ENCODE measurements at regions not wholly inside any gene's neighbourhood (a gene's known extent, or its start where the extent isn't known, plus 50 kb on each side); places are given as distances from the start of the nearest gene placed in this dataset.

GRCh38 chr4:38365261-38365660, 298.7 kb upstream of the KLF3 start:
- Histone ChIP-seq H3K4me3 (replicated peaks; ENCODE audit: insufficient read depth, low read length) (no peak overlapping the region), H3K27me3 (ENCODE audit: insufficient read depth, poor library complexity, severe bottlenecking) (no peaks in the 10 kb centered on the region), H3K27ac (replicated peaks) (no peak overlapping the region)
- no peak for TF ChIP-seq POLR2AphosphoS5 (IDR thresholded peaks at IDR 0.05; ENCODE audit: low read depth)
- no peak for DNase-seq (ENCODE audit: low read depth in 1 of 2, low spot score in 1 of 2)

GRCh38 chr4:38365748-38366310, 298.2 kb upstream of the KLF3 start:
- no peak for DNase-seq (ENCODE audit: low read depth in 1 of 2, low spot score in 1 of 2)
- no peaks in the 10 kb centered on the region for H3K27me3 ChIP-seq (ENCODE audit: insufficient read depth, poor library complexity, severe bottlenecking)
- TF ChIP-seq GABPA (IDR thresholded peaks at IDR 0.05; ENCODE audit: low read depth) = no peak
- no peak for TF ChIP-seq REST (IDR thresholded peaks at IDR 0.05; ENCODE audit: insufficient replicate concordance, low read depth)
- no peak for TF ChIP-seq CTCF (IDR thresholded peaks at IDR 0.05; ENCODE audit: insufficient read depth, low read length)
- TF ChIP-seq POLR2AphosphoS5 (IDR thresholded peaks at IDR 0.05; ENCODE audit: low read depth) = no peak
- TF ChIP-seq SPI1 (IDR thresholded peaks at IDR 0.05; ENCODE audit: borderline replicate concordance, low read depth) = no peak
- no peak overlapping the region for H3K27ac ChIP-seq (replicated peaks)
- H3K4me3 ChIP-seq (replicated peaks; ENCODE audit: insufficient read depth, low read length) = no peak overlapping the region

GRCh38 chr4:38366456-38366855, 297.5 kb upstream of the KLF3 start:
- Histone ChIP-seq H3K4me3 (replicated peaks; ENCODE audit: insufficient read depth, low read length) (no peak overlapping the region), H3K27ac (replicated peaks) (no peak overlapping the region), H3K27me3 (ENCODE audit: insufficient read depth, poor library complexity, severe bottlenecking) (no peaks in the 10 kb centered on the region)
- no peak for DNase-seq (ENCODE audit: low read depth in 1 of 2, low spot score in 1 of 2)
- no peak for TF ChIP-seq GABPA (IDR thresholded peaks at IDR 0.05; ENCODE audit: low read depth)
- TF ChIP-seq REST (IDR thresholded peaks at IDR 0.05; ENCODE audit: insufficient replicate concordance, low read depth) = no peak
- no peak for TF ChIP-seq POLR2AphosphoS5 (IDR thresholded peaks at IDR 0.05; ENCODE audit: low read depth)
- no peak for TF ChIP-seq SPI1 (IDR thresholded peaks at IDR 0.05; ENCODE audit: borderline replicate concordance, low read depth)
- TF ChIP-seq CTCF (IDR thresholded peaks at IDR 0.05; ENCODE audit: insufficient read depth, low read length) = no peak

GRCh38 chr4:38366997-38367396, 297.0 kb upstream of the KLF3 start:
- Histone ChIP-seq H3K4me3 (replicated peaks; ENCODE audit: insufficient read depth, low read length) (no peak overlapping the region), H3K27me3 (ENCODE audit: insufficient read depth, poor library complexity, severe bottlenecking) (no peaks in the 10 kb centered on the region), H3K27ac (replicated peaks) (no peak overlapping the region)
- TF ChIP-seq SPI1 (IDR thresholded peaks at IDR 0.05; ENCODE audit: borderline replicate concordance, low read depth) = no peak
- no peak for TF ChIP-seq CTCF (IDR thresholded peaks at IDR 0.05; ENCODE audit: insufficient read depth, low read length)
- no peak for TF ChIP-seq REST (IDR thresholded peaks at IDR 0.05; ENCODE audit: insufficient replicate concordance, low read depth)
- TF ChIP-seq GABPA (IDR thresholded peaks at IDR 0.05; ENCODE audit: low read depth) = no peak
- no peak for TF ChIP-seq POLR2AphosphoS5 (IDR thresholded peaks at IDR 0.05; ENCODE audit: low read depth)
- no peak for DNase-seq (ENCODE audit: low read depth in 1 of 2, low spot score in 1 of 2)

Measured in HL-60 (cell line).